ENCODE measurements at regions not wholly inside any gene's neighbourhood (a gene's known extent, or its start where the extent isn't known, plus 50 kb on each side); places are given as distances from the start of the nearest gene placed in this dataset.

- peaks cover 33% of the 10 kb centered on the region for H3K9me3 Mint-ChIP-seq (ENCODE audit: unreplicated experiment)
Measured at GRCh38 chrX:76996641-76997040, 450.5 kb upstream of the FGF16 start.

GRCh38 chrX:77003530-77003929 is 443.7 kb upstream of the FGF16 start:
- Mint-ChIP-seq H3K36me3 (ENCODE audit: unreplicated experiment) (no peaks in the 10 kb centered on the region), H3K4me1 (ENCODE audit: unreplicated experiment) (no peaks in the 10 kb centered on the region), H3K27ac (ENCODE audit: unreplicated experiment) (no peak overlapping the region), H3K9me3 (ENCODE audit: unreplicated experiment) (peaks cover 31% of the 10 kb centered on the region), H3K4me3 (ENCODE audit: unreplicated experiment) (no peak overlapping the region), H3K27me3 (ENCODE audit: unreplicated experiment) (no peaks in the 10 kb centered on the region)
- no peak for DNase-seq (ENCODE audit: extremely low spot score, unreplicated experiment)
- no peak for TF ChIP-seq CTCF (IDR thresholded peaks at IDR 0.05)

More at GRCh38 chrX:76996641-76997040, 450.5 kb upstream of the FGF16 start:
- no peak for DNase-seq (ENCODE audit: extremely low spot score, unreplicated experiment)
- no peaks in the 10 kb centered on the region for H3K36me3 Mint-ChIP-seq (ENCODE audit: unreplicated experiment)
- H3K27ac Mint-ChIP-seq (ENCODE audit: unreplicated experiment) = no peak overlapping the region
- no peaks in the 10 kb centered on the region for H3K27me3 Mint-ChIP-seq (ENCODE audit: unreplicated experiment)
- no peaks in the 10 kb centered on the region for H3K4me1 Mint-ChIP-seq (ENCODE audit: unreplicated experiment)
- no peak overlapping the region for H3K4me3 Mint-ChIP-seq (ENCODE audit: unreplicated experiment)
- no peak for TF ChIP-seq CTCF (IDR thresholded peaks at IDR 0.05)

GRCh38 chrX:77003956-77004355 is 443.2 kb upstream of the FGF16 start:
- TF ChIP-seq CTCF (IDR thresholded peaks at IDR 0.05) = no peak
- no peak for DNase-seq (ENCODE audit: extremely low spot score, unreplicated experiment)
- Mint-ChIP-seq H3K27ac (ENCODE audit: unreplicated experiment) (no peak overlapping the region), H3K4me3 (ENCODE audit: unreplicated experiment) (no peak overlapping the region), H3K36me3 (ENCODE audit: unreplicated experiment) (no peaks in the 10 kb centered on the region), H3K27me3 (ENCODE audit: unreplicated experiment) (no peaks in the 10 kb centered on the region), H3K4me1 (ENCODE audit: unreplicated experiment) (no peaks in the 10 kb centered on the region), H3K9me3 (ENCODE audit: unreplicated experiment) (peaks cover 31% of the 10 kb centered on the region)

- no peak for TF ChIP-seq CTCF (IDR thresholded peaks at IDR 0.05)
- Mint-ChIP-seq H3K4me1 (ENCODE audit: unreplicated experiment) (no peaks in the 10 kb centered on the region), H3K36me3 (ENCODE audit: unreplicated experiment) (no peaks in the 10 kb centered on the region), H3K27me3 (ENCODE audit: unreplicated experiment) (no peaks in the 10 kb centered on the region), H3K4me3 (ENCODE audit: unreplicated experiment) (no peak overlapping the region), H3K27ac (ENCODE audit: unreplicated experiment) (no peak overlapping the region), H3K9me3 (ENCODE audit: unreplicated experiment) (peaks cover 22% of the 10 kb centered on the region)
- DNase-seq (ENCODE audit: extremely low spot score, unreplicated experiment) = no peak
Measured at GRCh38 chrX:77009691-77010090, 437.5 kb upstream of the FGF16 start.

GRCh38 chrX:77014377-77015372 is 432.5 kb upstream of the FGF16 start:
- no peaks in the 10 kb centered on the region for H3K4me1 Mint-ChIP-seq (ENCODE audit: unreplicated experiment)
- H3K9me3 Mint-ChIP-seq (ENCODE audit: unreplicated experiment) = peaks cover 8% of the 10 kb centered on the region
- no peak for DNase-seq (ENCODE audit: extremely low spot score, unreplicated experiment)
- no peak overlapping the region for H3K27ac Mint-ChIP-seq (ENCODE audit: unreplicated experiment)
- H3K27me3 Mint-ChIP-seq (ENCODE audit: unreplicated experiment) = no peaks in the 10 kb centered on the region
- H3K36me3 Mint-ChIP-seq (ENCODE audit: unreplicated experiment) = no peaks in the 10 kb centered on the region
- H3K4me3 Mint-ChIP-seq (ENCODE audit: unreplicated experiment) = no peak overlapping the region
- no peak for TF ChIP-seq CTCF (IDR thresholded peaks at IDR 0.05)

Measured in osteocyte (in vitro differentiated cells).